ENCODE measurements at regions not wholly inside any gene's neighbourhood (a gene's known extent, or its start where the extent isn't known, plus 50 kb on each side); places are given as distances from the start of the nearest gene placed in this dataset.

GRCh38 chr12:21054334-21054733 is 76.7 kb upstream of the SLCO1B1 start:
- no peak for DNase-seq
- no peak for TF ChIP-seq CTCF (IDR thresholded peaks at IDR 0.05; ENCODE audit: low read depth, low read length)
- H3K27me3 ChIP-seq: no peaks in the 10 kb centered on the region
- no peaks in the 10 kb centered on the region for H3K4me1 ChIP-seq
- no peak overlapping the region for H3K4me3 ChIP-seq (ENCODE audit: low read depth, low read length)
- H3K9me3 ChIP-seq: no peaks in the 10 kb centered on the region
- H3K36me3 ChIP-seq: no peaks in the 10 kb centered on the region

GRCh38 chr12:21065845-21066244 is 65.1 kb upstream of the SLCO1B1 start:
- no peaks in the 10 kb centered on the region for H3K9me3 ChIP-seq
- no peaks in the 10 kb centered on the region for H3K27me3 ChIP-seq
- TF ChIP-seq CTCF (IDR thresholded peaks at IDR 0.05; ENCODE audit: low read depth, low read length): peak; percentile 36
- no peak for DNase-seq
- H3K36me3 ChIP-seq: no peaks in the 10 kb centered on the region
- no peak overlapping the region for H3K4me3 ChIP-seq (ENCODE audit: low read depth, low read length)
- no peaks in the 10 kb centered on the region for H3K4me1 ChIP-seq

- Histone ChIP-seq H3K27me3 (no peaks in the 10 kb centered on the region), H3K36me3 (no peaks in the 10 kb centered on the region), H3K4me1 (no peaks in the 10 kb centered on the region), H3K9me3 (no peaks in the 10 kb centered on the region), H3K4me3 (ENCODE audit: low read depth, low read length) (no peak overlapping the region)
- no peak for DNase-seq
- TF ChIP-seq CTCF (IDR thresholded peaks at IDR 0.05; ENCODE audit: low read depth, low read length): no peak
These were observed 57.9 kb upstream of the SLCO1B1 start for GRCh38 chr12:21073129-21073528.

- H3K36me3 ChIP-seq: no peaks in the 10 kb centered on the region
- no peaks in the 10 kb centered on the region for H3K4me1 ChIP-seq
- H3K27me3 ChIP-seq: no peaks in the 10 kb centered on the region
- no peak overlapping the region for H3K4me3 ChIP-seq (ENCODE audit: low read depth, low read length)
- TF ChIP-seq CTCF (IDR thresholded peaks at IDR 0.05; ENCODE audit: low read depth, low read length): no peak
- no peak for DNase-seq
- H3K9me3 ChIP-seq: no peaks in the 10 kb centered on the region
These were observed 57.1 kb upstream of the SLCO1B1 start for GRCh38 chr12:21073822-21074460.
